AG04449 (cell line): ENCODE measurements at regions not wholly inside any gene's neighbourhood (a gene's known extent, or its start where the extent isn't known, plus 50 kb on each side); places are given as distances from the start of the nearest gene placed in this dataset.

ENCODE experiments used
- CTCF ChIA-PET: fragments of 350-600 bp; formaldehyde crosslinking; extraction: SDS; loops from one replicate; lab custom pipeline; 2021; ENCODE audit warnings: antibody characterized with exemption; lab: Yijun Ruan, JAX
- POLR2A ChIA-PET: fragments of 400-600, 350-600 bp; formaldehyde crosslinking; extraction: SDS; loops from one replicate; lab custom pipeline; 2020; ENCODE audit warnings: antibody characterized with exemption, inconsistent platforms; lab: Yijun Ruan, JAX
- DNase-seq: peaks from one replicate; pipeline ENCODE4 v3.0.0-alpha.2; 2010; ENCODE audit warnings: low read depth, low spot score
- H3K4me3 ChIP-seq: 2 replicates; pipeline ENCODE4 v1.5.1; 2011; ENCODE audit warnings: low read depth, mild to moderate bottlenecking, control low read depth, low read length
- TF ChIP-seq, protein P1 (sequence below): IDR thresholded peaks from one replicate; pipeline ENCODE4 v1.5.1; 2011; ENCODE audit warnings: mild to moderate bottlenecking, moderate library complexity, low read length, control low read depth, inconsistent platforms; ENCODE audit not compliant: insufficient read depth; ENCODE audit errors: missing control alignments

DNA sequence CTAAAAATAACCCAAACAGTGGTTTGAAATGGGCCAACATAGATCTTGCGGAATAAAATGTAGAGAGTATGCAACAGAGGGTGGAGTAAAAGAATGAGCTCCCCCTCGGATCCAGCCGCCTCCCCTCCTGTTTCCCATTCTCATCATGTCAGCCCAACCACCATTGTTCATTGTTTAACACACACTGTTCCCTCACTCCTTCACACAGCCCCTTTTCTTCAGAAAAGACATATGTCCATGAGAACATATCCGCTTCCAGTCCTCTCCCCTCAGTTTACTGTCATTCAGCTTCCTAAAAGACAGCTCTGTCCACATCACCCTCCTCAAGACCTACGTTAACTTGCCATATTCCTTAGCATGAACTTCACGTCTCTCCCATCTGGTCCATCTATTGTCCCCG is 62.9 kb upstream of the SERTAD2 start:
- CTCF ChIA-PET, result interaction anchor here (1.1 to 1.5 kb wide), 3 partner anchors 34 to 70 kb away, joined by 3 to 6 read pairs (median 4); partner anchors contain the start of gene SERTAD2

GRCh38 chr2:64718250-64718885 is 64.7 kb upstream of the SERTAD2 start:
- CTCF ChIA-PET, result interaction anchor here (0.8 to 1.3 kb wide), 2 partner anchors 8 to 16 kb away, joined by 3 read pairs; no protein-coding TSS in a partner anchor
- POLR2A ChIA-PET, result interaction anchor here (1.2 kb wide), 1 partner anchor 64 kb away, joined by 3 read pairs; no protein-coding TSS in a partner anchor
- TF ChIP-seq, protein P1, sequence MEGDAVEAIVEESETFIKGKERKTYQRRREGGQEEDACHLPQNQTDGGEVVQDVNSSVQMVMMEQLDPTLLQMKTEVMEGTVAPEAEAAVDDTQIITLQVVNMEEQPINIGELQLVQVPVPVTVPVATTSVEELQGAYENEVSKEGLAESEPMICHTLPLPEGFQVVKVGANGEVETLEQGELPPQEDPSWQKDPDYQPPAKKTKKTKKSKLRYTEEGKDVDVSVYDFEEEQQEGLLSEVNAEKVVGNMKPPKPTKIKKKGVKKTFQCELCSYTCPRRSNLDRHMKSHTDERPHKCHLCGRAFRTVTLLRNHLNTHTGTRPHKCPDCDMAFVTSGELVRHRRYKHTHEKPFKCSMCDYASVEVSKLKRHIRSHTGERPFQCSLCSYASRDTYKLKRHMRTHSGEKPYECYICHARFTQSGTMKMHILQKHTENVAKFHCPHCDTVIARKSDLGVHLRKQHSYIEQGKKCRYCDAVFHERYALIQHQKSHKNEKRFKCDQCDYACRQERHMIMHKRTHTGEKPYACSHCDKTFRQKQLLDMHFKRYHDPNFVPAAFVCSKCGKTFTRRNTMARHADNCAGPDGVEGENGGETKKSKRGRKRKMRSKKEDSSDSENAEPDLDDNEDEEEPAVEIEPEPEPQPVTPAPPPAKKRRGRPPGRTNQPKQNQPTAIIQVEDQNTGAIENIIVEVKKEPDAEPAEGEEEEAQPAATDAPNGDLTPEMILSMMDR, result no peak
- DNase-seq, result no peak
- no peak overlapping the region for H3K4me3 ChIP-seq

More for the DNA sequence above, 62.9 kb upstream of the SERTAD2 start:
- POLR2A ChIA-PET, result no interaction called here
- TF ChIP-seq, protein P1, result no peak
- no peak overlapping the region for H3K4me3 ChIP-seq
- no peak for DNase-seq

DNA sequence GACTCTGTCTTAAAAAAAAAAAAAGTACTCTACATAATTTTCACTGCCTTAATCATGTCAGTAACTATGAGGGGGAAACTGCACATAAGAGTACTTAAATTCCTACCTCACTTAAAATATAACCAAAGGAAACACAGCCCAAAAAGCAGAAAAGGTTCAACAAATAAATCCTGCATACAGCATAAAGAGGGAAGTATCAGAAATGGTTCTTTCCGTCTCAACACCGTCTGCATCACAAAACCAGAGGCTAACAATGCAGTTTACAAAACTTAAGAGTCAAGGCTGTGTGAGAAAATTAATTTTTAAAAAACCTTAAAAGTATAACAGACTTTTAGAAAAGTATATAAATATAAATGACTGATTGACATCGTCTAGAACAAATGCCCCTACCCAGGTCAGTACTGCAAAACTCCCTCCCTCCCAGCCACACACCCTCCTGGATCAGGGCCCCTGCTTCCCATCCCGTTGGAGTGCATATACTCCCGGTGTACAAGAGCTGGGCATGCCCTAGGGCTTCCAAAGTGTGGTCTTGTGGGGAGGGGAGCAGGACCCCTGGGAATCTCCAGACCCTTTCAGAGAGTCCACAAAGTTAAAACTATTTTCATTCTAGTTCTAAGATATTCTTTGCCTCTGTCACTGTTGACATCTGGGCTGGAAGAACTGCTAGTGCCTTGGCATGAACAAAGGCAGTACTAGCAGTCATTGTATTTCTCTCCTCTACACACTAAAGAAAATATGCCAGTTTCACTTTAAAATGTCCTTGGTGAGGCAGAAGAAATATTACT is 67.0 kb upstream of the SERTAD2 start:
- POLR2A ChIA-PET, result interaction anchor here (0.6 kb wide), 1 partner anchor 8 kb away, joined by 3 read pairs; no protein-coding TSS in a partner anchor

DNA sequence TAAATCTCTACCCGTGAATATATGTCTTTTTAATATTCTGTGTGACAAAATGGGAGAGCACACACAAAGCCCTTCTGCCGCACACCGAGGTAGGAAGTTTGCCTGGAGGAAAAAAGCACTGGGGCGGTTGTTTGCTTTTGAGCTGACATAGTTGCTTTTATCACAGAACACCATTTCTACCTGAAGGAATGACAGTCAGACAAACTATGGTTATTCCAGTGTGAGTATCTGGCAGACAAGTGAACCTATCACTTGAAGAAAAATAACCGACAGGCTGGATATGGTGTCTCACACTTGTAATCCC is 67.6 kb upstream of the SERTAD2 start:
- ChIA-PET CTCF (interaction anchor here (1.5 kb wide), 1 partner anchor 134 kb away, joined by 3 read pairs; no protein-coding TSS in a partner anchor), POLR2A (interaction anchor here (0.6 kb wide), 1 partner anchor 9 kb away, joined by 3 read pairs; no protein-coding TSS in a partner anchor)
- TF ChIP-seq, protein P1, result no peak
- H3K4me3 ChIP-seq, result no peak overlapping the region
- no peak for DNase-seq

More for the DNA sequence above, 67.0 kb upstream of the SERTAD2 start:
- CTCF ChIA-PET, result interaction anchor here (1.0 kb wide), 1 partner anchor 17 kb away, joined by 3 read pairs; no protein-coding TSS in a partner anchor
- no peak for DNase-seq
- TF ChIP-seq, protein P1, result no peak
- no peak overlapping the region for H3K4me3 ChIP-seq

GRCh38 chr2:64722291-64723044 is 68.8 kb upstream of the SERTAD2 start:
- CTCF ChIA-PET, result interaction anchor here (1.0 to 1.5 kb wide), 4 partner anchors 14 to 135 kb away, joined by 3 to 4 read pairs (median 4); no protein-coding TSS in a partner anchor
- POLR2A ChIA-PET, result no interaction called here
- no peak overlapping the region for H3K4me3 ChIP-seq
- DNase-seq, result no peak
- TF ChIP-seq, protein P1, result no peak
